ENCODE measurements at regions not wholly inside any gene's neighbourhood (a gene's known extent, or its start where the extent isn't known, plus 50 kb on each side); places are given as distances from the start of the nearest gene placed in this dataset.

DNA sequence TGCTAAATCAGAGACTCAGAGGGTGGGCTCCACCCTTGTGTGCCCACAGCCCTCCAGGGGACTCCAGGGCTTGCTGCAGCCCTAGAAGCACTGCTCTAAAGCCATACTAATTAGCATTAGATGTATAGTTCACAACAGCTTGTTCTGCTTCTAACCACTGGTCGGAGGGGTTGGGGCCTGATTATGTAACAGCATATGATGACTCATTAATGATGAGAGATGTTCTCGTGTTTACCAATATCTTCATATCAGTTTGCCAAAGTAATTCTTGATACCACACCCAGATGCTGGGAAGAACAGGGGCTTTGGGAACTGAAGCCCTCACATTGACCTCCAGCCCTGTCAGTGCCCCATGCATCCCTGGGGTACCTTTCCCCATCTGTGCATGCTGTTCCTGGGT lies 104.1 kb upstream of the FOXA2 start:
- no peak for TF ChIP-seq CTCF (IDR thresholded peaks at IDR 0.05)
- no peak for TF ChIP-seq POLR2A (IDR thresholded peaks at IDR 0.05)
- no peak for TF ChIP-seq POLR2AphosphoS5 (IDR thresholded peaks at IDR 0.05; ENCODE audit: insufficient read depth in 1 of 2, low read depth in 1 of 2)
